DMS53 (cell line): ENCODE measurements at regions not wholly inside any gene's neighbourhood (a gene's known extent, or its start where the extent isn't known, plus 50 kb on each side); places are given as distances from the start of the nearest gene placed in this dataset.
A peak's percentile ranks its signal among the peaks of the same experiment; 100 is the strongest.
"Not testable (repeated sequence)": the region's sequence is repeated elsewhere in the genome, so short reads cannot be mapped to it uniquely, and the experiment has no call there.

Experiments used
- DNase-seq: peaks from one replicate; lab custom pipeline; 2025; lab: John Stamatoyannopoulos, UW

DNA sequence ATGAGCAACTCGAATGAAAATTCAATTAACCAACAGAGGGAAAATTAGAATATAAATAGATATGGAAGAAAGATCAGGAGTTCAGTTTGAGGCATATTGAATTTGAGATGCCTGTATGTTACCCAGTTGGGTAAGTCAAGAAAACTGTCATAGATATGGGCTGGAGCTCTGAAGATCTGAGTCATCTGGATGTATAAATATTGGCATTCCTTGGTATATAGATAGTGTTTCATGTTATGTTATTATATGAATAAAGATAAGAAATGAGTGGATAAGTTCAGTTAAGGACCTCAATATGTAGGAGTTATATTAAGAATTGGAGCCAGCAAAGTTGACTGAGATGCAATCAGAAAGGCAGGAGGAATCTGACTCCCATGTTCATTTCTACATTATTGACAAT, 543.6 kb upstream of the SMIM31 start:
- DNase-seq: no peak

DNA sequence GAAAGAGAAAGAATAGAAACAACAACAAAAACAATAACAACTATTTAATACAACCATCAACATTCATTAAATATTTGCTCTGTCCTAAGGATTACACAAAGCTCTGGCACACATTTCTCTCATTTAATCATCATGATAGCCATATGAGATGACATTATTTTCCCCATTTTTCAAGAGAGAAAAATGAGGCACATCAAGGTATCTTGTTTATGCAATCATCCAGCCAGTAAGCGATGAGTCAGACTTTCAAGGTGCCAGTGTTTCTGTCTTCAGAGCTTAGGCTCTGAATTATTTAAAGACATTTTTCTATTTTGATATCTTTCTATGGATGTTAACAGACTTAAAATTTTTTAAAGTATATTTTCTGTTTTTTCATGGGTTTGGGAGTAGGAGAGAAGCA, 541.8 kb upstream of the SMIM31 start:
- DNase-seq: peak; percentile 7

DNA sequence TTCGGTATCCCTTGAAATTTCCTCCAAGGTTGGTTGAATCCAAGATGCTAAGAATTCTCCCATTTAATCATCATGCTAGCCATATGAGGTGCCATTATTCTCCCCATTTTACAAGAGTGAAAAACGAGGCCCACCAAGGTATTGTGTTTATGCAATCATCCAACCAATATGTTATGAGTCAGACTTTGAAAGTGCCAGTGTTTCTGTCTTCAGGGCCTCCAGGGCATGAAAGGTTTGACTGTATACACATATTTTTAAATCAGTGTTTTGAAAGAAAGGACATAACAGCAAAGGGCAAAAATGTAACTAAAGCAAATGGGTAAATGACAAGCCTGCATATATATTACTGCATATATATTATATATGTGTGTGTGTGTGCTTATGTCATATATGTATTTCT, 541.2 kb upstream of the SMIM31 start:
- peak; percentile 1 for DNase-seq

DNA sequence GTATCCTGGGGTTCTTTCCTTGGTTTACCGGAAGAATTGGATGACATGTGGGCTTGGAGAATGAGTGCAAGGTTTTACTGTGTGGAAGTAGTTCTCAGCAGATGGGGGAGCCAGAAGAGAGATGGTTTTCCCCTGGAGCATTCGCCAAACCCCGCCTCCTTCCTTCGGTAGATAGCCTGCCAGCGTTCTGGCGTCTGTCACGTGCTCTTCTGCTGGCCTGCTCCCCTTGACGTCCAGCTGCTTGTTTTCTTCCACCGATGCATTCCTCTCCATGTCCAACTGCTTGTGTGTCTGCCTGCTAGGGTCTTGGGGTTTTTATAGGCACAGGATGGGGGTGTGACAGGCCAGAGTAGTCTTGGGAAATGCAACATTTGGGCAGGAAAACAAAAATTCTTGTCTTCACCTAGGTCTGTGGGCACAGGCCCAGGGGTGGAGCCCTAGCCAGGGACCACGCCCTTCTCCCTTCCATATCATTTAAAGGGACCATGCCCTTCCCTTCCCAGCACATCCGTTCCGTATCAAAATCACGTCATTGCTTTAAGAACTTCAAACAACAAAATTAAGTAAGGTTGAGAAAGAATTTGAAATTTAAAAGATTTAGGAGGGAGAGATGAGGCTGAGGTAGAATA, 538.7 kb upstream of the SMIM31 start:
- no peak for DNase-seq

DNA sequence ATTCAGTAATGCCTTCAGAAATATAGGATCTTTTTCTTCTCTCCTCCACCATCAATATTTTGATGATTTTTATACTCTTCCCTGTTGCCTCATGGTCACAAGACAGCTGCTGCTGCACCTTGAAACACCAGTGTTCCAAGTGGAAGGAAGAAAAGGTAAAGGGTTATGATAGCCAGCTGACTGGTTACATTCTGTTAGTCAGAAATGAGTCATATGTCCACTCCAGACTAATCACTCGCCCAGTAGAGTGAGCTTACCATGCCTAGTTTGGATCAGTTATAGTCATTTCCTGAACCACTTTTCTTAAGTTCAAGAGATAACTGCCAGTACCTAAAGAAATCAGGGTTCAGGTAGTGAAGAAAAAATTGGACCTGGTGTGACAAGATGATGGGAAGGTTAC, 532.3 kb upstream of the SMIM31 start:
- DNase-seq: peak; percentile 47

DNA sequence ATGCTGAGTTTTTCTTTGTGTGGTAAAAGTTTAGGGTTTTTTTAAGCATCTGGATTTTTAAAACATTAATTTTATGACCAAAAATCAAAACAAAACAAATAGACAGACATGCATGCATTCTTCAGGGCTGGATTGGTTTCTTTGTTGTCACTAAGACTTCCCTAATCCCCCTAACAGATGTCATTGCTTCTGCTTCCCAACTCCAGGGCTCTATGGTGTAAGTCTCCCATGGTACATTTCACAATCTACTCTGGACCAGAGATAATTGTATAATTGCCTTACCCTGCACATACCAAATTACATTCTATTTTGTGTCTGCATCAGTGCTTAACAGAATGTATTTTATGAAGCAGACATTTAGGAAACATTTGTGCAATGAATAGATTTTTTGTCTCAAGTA, 529.1 kb upstream of the SMIM31 start:
- DNase-seq: no peak

DNA sequence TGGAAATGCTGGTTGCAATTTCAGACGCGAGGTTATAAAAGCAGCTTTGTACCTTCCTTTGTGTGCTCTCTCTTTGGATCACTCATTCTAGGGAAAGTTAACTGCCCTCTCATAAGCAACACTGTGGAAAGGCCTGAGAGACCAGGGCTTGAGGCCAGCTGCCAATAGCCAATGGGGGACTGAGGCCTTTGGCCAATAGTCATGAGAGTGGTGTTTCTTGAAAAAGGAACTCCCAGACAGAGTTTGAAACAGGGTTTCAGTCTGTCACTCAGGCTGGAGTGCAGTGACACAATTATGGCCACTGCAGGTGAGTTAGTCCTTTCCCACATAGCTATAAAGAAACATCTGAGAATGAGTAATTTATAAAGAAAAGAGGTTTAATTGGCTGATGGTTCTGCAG, 524.7 kb upstream of the SMIM31 start:
- DNase-seq: no peak

DNA sequence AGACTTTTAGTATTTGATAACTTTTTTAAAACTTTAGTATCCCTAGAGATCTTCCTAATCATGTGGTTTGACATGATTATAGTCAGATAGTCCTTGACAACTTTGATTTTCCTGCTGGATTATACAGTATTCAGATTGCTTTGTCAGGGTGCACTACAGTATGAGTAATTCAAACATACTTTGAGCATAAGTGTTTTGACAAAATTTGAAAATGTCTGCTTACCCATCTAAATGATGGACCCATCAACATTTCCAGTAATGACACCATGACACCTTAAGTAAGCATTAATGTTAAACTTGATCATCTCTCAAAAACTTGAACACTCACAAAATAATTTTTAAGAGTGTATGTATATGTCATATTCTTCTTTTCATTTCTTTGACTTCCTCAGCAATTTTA, 514.5 kb upstream of the SMIM31 start:
- DNase-seq: no peak

DNA sequence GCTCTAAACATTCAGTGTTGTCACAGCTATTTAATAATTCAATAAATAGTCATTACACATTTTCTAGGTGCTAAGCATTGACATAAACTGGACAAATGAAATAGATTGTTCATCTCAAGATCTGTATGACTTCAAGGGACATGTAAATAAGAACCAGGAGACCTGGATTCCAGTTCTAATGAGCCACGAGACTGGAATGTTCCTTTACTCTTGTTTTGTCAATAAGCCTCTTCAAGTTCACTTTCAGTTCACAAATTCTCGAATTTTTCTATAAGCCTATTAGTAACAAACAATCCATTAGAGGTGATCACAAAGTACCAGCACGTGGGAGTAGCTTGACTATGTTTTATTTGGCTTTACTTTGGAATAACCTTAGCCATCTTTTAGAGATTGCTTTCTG, 514.0 kb upstream of the SMIM31 start:
- peak; percentile 0 for DNase-seq

DNA sequence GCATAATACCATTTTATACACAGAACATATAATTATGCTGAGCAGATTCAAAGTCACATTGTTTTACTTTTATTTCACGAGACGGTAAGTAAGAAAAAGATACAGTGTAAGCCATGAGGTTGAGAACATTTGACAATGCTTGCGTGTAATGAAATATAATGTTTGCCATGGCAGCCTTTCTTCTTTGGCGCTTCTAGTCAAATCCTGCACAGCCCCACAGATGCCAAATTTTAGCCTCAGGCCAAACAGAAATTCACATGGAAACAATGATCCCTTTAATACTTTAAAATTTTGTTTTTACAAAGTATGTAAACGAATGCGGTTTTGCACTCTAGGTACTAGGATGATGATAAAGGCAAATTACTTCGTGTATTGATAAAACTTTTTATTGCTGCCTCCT, 502.7 kb upstream of the SMIM31 start:
- DNase-seq: no peak

DNA sequence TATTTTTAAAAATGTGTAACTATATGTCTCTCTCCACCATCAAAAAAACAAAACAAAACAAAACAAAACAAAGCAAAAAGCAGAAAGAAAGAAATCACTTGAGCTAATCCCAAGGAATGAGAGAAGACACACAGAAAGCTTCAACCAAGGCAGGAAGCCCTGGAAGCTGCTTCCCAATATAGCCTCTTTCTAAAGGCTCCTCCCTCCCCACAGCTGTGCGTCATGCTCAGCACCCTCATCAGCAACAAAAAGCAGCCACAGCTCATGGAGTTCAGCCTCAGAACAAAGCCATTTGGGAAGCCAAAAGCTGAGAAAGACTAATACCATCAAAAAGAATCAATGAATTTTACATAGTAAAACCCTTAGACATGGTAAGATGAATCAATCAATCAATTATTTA, 501.6 kb upstream of the SMIM31 start:
- DNase-seq: peak; percentile 20

DNA sequence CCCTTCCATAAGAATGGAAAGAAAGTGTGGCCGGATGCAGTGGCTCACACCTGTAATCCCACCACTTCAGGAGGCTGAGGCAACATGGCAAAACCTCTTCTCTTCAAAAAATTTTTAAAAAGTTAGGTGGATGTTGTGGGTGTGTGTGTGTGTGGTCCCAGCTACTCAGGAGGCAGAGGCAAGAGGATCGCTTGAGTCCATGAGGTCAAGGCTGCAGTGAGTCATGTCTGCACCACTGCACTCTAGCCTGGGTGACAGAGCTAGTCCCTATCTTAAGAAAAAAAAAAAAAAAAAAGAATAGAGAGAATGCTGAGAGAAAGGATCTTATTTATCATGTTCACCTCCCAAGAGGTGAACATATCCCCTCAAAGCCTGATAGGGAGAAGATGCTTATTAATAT, 492.1 kb upstream of the SMIM31 start:
- DNase-seq: no peak

DNA sequence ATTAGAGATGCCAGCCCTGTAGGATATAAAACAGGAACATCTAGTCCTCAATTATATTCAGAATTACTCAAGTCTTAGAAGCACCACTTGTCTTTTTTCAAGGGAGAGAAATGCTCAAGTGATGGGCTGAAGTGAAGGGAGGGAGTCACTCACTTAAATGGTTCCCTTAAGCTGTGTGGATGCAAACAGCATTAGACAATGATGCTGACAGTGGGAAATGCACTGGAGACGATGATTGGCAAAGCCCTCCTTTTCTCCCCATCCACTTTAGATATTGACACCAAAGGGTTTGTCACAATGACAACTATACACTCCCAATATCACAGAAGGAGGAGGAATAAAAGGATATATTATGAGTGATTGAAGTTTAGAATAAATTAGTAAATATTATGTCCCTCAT, 491.4 kb upstream of the SMIM31 start:
- not testable (repeated sequence) for DNase-seq

DNA sequence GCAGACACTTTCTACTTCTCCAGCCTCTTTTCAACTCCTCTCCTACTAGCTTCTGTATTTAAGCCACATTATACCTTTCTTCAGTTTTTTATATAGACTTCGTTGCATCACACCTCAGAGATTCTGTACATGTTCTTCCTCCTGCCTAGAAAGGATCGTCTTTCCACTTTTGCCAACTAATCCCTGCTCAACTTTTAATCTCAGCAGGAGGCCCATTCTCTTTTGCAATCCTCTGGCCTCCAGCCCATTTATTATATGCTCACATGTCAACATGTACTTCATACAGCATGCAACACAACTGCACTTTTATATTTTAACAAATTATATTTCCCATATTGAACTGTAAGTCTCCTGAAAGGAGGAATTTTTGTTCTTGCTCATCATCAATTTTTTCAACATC, 476.5 kb upstream of the SMIM31 start:
- DNase-seq: not testable (repeated sequence)

DNA sequence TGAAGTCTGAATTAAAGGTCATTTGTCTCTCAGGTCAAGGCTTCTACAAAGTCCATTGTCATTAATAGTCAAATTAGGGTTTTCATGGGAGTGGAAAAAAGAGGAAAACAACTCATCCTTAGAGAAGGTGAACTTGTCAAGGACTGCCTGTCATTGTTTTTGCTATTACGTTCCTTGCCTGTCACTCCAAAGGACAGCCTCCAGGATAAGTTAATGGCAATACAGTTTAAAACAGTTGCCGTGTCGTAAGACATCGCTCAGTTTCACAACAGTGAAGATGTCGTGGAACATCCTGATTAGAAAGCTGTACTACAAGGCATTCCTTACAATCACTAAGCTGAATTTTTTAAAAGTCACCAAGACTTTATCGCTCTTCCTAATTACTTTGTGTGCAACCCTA, 466.8 kb upstream of the SMIM31 start:
- no peak for DNase-seq

DNA sequence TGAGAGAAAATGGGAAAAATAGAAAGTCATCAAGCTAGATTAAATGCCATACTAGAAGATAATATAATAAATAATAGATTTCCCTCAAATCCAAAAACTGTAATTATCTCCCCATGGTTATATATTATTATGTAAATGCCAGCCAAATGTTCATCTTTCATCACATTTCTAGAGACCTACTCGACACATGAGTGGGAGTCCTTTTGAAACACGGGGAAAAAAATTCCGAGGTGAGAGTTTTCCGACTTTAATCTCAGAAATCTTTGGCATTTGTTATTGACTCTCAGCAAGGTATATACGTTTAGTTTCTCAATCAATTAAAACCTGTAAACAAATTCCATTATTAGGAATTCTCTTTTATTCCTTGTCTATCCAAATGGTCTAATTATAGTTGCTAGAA, 465.4 kb upstream of the SMIM31 start:
- no peak for DNase-seq

DNA sequence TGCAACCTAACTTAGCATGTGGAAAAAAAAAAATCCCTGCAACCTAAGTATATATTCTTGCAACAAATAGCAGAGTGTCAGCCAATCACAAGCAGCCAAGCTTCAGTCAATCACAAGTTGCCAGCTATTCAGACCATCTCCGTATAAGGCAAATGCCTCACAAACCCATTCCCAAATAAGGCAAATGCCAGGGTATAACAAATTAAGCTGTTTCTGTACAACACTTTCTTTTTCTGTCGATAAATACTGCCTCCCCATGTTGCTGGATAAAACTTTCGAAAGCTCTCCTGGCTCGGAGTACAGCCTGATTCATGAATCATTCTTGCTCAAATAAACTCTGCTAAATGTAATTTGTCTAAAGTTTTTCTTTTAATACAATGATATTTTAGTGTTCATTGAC, 460.7 kb upstream of the SMIM31 start:
- DNase-seq: no peak

DNA sequence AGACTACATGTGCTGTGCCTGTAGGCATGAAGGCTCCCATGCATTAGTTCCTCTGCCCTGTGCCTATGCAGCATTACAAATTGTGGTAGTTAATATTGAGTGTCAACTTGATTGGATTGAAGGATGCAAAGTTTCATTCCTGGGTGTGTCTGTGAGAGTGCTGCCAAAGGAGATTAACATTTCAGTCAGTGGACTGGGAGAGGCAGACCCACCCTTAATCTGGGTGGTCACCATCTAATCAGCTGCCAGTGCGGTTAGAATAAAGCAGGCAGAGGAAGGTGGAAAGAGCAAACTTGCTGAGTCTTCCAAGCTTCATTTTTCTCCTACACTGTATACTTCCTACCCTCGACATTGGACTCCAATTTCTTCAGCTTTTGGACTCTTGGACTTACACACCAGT, 460.2 kb upstream of the SMIM31 start:
- DNase-seq: no peak

DNA sequence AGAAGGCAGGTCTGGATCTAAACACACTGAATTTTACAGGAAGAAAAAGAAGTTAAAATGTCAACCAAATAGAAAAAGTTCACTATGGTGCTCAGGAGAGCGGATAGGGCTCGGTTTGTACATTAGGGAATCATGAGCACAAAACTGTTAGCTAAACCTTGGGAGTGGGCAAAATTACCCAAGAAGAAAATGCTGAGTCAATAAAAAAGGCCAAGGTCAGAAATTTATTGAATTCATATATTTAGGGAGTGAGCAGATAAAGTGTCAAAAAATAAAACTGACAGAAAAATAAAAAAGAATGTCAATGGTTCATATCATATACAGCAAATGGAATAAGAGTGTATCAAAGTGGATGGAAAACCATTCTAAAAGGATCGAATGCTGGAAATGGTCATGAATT, 452.5 kb upstream of the SMIM31 start:
- no peak for DNase-seq

DNA sequence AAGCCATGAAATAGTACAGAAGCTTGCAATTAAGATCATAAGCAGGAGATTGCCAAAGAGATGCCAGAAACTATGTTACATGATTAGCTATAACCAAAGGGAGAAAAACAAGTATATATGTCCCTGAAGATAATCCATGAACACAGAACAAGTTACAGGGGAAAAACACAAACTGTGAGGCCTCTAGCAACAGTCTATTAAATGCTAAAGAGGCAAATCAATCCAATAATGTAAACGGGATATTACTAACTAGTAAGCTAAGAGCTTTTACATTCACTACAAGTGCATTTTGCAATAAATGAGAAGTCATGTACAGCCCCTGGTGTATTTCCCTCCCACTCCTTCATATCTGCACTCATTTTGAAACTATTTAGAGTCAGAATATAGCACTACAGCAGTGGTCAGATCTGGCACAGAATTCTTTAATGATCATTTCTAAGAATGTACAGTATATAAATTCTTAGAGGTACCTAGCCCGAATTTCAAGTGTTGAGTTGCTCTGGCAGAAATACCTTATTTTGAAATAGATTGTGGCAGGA, 449.8 kb upstream of the SMIM31 start:
- no peak for DNase-seq

DNA sequence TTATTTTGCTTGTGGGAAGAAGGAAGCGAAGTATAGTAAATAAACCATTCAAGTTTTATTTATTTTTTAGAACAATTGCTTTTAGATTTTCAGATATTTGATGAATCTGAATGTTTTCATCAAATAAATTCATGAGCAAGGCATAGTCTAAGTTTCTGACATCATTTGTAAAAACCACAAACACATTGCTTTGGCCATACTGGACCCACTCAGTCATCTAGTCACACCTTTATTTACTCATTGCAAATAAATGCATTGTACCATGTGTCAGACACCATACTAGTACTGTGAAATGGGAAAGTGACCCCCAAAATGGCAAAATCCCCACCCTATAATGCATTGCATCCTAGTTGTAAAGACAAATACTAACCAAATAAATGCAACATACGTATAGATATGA, 449.1 kb upstream of the SMIM31 start:
- no peak for DNase-seq

DNA sequence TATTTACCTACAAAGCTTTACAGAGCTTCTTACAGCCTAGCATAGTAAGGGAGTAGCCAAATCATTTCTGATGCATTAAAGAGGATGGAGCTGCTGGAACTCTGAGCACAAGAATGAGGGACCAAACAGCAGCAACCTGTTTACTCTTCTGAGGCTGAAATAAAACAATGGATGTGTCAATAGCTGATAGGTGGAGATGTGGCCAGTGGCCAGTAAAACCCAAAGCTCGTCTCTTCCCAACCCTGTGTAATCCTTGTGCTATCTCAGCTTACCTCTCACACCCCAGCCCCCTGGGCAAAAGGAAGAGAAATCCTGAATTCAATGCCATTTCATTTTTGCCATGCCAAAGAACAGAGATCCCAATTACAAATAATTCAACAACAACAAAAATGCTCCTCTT, 446.7 kb upstream of the SMIM31 start:
- no peak for DNase-seq

DNA sequence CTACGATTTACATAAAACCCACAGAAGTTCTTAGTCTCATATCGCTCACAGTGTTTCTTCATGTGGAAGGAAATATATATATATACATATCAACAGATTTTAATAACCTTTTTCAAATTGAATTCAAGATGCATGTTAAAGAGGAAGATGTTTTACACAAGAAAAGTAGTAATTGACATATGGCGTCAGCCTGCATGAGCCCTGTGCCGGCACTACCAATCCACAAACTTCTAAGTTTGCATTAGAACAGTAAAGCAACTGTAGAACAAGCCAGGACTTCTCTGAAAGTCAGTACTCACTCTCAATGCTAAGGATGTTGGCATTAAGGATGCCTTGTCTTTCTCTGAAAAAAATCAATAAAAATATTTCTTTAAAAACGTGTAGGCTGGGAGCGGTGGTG, 441.3 kb upstream of the SMIM31 start:
- DNase-seq: no peak

DNA sequence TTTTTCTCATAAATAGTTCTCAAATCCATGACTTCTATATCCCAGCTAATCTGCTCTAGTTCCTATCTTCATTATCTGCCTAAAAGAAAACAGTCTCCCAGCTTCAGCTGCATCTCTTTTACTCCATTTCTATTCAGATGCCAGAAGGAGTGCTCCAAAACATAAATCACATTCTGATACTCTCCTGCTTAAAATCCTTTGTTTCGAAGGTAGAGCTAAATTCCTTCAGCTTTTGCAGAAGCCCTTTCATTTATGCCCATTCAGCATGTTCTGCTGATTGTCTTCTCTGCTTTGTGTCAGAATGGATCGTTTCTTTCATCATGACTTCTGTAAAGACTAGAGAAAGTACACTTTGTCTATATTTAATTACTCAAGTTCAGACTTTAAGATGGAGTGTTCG, 440.1 kb upstream of the SMIM31 start:
- DNase-seq: no peak

DNA sequence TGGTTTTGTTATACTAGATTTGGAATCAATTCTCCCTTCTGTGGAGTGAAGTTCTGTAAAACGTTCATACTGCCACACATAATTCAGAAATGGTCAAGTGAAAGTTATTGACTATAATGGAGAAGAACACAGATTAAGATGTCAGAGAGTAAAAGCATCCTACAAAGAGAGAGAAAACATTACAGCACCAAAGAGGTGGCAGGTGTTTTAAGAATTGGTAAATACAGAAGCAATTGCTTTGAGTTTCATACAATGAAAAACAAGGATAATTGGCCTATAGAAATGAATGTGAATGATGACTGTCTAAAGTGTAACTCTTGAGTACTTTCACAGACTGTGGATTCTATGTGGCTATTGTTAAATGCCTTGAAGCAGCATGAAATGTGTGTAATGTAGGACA, 435.6 kb upstream of the SMIM31 start:
- DNase-seq: no peak
